ENCODE measurements at regions not wholly inside any gene's neighbourhood (a gene's known extent, or its start where the extent isn't known, plus 50 kb on each side); places are given as distances from the start of the nearest gene placed in this dataset.

DNA sequence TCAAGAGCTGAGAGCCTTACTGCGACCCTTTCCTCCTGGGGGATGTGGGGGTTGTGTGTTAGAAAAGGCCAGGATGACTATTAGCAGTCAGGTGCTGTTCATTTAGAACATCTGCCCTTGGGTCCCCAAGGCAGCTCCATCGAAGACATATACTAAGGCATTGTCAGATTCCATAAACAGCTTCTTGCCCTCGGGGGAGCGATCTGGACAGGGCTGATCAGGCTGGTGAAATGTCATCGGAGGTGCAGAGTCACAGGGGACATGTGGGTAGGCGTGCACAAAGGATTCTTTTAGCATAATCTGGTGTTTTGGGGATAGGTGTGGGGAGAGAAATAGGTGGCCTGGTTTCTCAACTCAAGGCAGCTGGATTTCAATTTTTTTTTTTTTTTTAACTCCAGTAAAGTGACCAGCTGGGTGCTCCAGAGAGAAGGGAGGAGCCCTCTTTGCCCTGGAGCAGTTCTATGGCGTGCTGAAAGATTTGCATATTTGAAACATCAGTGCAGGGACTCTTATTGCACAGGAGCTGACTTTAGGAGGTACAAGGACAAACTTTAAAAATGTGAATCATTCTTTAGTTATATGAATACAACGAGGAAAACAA lies 160.1 kb downstream of the SUDS3 start:
- H4K20me1 ChIP-seq (ENCODE audit: insufficient read depth, low read length), result no peaks in the 10 kb centered on the region
- ChIA-PET CTCF (ENCODE audit: low intra/inter-chr PET ratio, low total read pairs) (no interaction called here), POLR2A (no interaction called here)
- H3K9ac ChIP-seq (ENCODE audit: insufficient read depth, low read depth, low read length), result no peak overlapping the region
- no peak for TF ChIP-seq FOXC1 (CRISPR knock-in tag; IDR thresholded peaks at IDR 0.05; ENCODE audit: borderline replicate concordance)
- TF ChIP-seq ZSCAN20 (CRISPR knock-in tag; IDR thresholded peaks at IDR 0.05; ENCODE audit: borderline replicate concordance), result no peak
- TF ChIP-seq IKZF4 (CRISPR knock-in tag; IDR thresholded peaks at IDR 0.05; ENCODE audit: borderline replicate concordance, low read depth, not compliant biosample characterization), result no peak
- no peak for TF ChIP-seq PCBP1 (IDR thresholded peaks at IDR 0.05; ENCODE audit: borderline replicate concordance, low read depth, low read length)
- no peak for TF ChIP-seq KMT2A (CRISPR knock-in tag; IDR thresholded peaks at IDR 0.05)
- no peak for TF ChIP-seq CREB1 (IDR thresholded peaks at IDR 0.05)
- TF ChIP-seq CREB1 (CRISPR knock-in tag; IDR thresholded peaks at IDR 0.05), result no peak
- no peak for TF ChIP-seq ZNF761 (CRISPR knock-in tag; conservative IDR thresholded peaks at IDR 0.05)
- TF ChIP-seq, protein P1, sequence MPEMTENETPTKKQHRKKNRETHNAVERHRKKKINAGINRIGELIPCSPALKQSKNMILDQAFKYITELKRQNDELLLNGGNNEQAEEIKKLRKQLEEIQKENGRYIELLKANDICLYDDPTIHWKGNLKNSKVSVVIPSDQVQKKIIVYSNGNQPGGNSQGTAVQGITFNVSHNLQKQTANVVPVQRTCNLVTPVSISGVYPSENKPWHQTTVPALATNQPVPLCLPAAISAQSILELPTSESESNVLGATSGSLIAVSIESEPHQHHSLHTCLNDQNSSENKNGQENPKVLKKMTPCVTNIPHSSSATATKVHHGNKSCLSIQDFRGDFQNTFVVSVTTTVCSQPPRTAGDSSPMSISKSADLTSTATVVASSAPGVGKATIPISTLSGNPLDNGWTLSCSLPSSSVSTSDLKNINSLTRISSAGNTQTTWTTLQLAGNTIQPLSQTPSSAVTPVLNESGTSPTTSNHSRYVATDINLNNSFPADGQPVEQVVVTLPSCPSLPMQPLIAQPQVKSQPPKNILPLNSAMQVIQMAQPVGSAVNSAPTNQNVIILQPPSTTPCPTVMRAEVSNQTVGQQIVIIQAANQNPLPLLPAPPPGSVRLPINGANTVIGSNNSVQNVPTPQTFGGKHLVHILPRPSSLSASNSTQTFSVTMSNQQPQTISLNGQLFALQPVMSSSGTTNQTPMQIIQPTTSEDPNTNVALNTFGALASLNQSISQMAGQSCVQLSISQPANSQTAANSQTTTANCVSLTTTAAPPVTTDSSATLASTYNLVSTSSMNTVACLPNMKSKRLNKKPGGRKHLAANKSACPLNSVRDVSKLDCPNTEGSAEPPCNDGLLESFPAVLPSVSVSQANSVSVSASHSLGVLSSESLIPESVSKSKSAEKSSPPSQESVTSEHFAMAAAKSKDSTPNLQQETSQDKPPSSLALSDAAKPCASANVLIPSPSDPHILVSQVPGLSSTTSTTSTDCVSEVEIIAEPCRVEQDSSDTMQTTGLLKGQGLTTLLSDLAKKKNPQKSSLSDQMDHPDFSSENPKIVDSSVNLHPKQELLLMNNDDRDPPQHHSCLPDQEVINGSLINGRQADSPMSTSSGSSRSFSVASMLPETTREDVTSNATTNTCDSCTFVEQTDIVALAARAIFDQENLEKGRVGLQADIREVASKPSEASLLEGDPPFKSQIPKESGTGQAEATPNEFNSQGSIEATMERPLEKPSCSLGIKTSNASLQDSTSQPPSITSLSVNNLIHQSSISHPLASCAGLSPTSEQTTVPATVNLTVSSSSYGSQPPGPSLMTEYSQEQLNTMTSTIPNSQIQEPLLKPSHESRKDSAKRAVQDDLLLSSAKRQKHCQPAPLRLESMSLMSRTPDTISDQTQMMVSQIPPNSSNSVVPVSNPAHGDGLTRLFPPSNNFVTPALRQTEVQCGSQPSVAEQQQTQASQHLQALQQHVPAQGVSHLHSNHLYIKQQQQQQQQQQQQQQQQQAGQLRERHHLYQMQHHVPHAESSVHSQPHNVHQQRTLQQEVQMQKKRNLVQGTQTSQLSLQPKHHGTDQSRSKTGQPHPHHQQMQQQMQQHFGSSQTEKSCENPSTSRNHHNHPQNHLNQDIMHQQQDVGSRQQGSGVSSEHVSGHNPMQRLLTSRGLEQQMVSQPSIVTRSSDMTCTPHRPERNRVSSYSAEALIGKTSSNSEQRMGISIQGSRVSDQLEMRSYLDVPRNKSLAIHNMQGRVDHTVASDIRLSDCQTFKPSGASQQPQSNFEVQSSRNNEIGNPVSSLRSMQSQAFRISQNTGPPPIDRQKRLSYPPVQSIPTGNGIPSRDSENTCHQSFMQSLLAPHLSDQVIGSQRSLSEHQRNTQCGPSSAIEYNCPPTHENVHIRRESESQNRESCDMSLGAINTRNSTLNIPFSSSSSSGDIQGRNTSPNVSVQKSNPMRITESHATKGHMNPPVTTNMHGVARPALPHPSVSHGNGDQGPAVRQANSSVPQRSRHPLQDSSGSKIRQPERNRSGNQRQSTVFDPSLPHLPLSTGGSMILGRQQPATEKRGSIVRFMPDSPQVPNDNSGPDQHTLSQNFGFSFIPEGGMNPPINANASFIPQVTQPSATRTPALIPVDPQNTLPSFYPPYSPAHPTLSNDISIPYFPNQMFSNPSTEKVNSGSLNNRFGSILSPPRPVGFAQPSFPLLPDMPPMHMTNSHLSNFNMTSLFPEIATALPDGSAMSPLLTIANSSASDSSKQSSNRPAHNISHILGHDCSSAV (CRISPR knock-in tag; IDR thresholded peaks at IDR 0.05; ENCODE audit: borderline replicate concordance), result no peak
- H3K4me2 ChIP-seq (ENCODE audit: low read depth, low read length), result no peak overlapping the region
- H3K36me3 ChIP-seq (replicated peaks in 1 of 2; ENCODE audit: control insufficient read depth in 1 of 2, insufficient read depth in 2 of 2, low read length in 2 of 2), result no peaks in the 10 kb centered on the region
- no peaks in the 10 kb centered on the region for H3K27me3 ChIP-seq (ENCODE audit: control insufficient read depth in 1 of 2, insufficient read depth in 2 of 2, low read length in 2 of 2)
- DNase-seq (ENCODE audit: low spot score) (no peak), FAIRE-seq (no peak), ATAC-seq (no peak)
- H3K27ac ChIP-seq (ENCODE audit: extremely low read length, insufficient read depth, low read length), result no peak overlapping the region
- in situ Hi-C loops (cut with HindIII; ENCODE audit: extremely low pct_ligation_motif_present, low pct_unique_long_range_greater_than_20kb) (no loop called here), intact Hi-C loops (cut with micrococcal nuclease; ENCODE audit: unreplicated experiment) (no loop called here)
- no peaks in the 10 kb centered on the region for H3K9me3 ChIP-seq (ENCODE audit: low read length)
- no peak overlapping the region for H2AFZ ChIP-seq (ENCODE audit: low read length)
- no peaks in the 10 kb centered on the region for H3K79me2 ChIP-seq (ENCODE audit: insufficient read depth, low read length)
- WGBS (ENCODE audit: low lambda C conversion rate), result 21% methylated on average over 8 of the region's 8 CpGs
- no peak overlapping the region for H3K4me3 ChIP-seq (replicated peaks in 1 of 3; ENCODE audit: insufficient read depth in 1 of 3, low read depth in 2 of 3, low read length in 3 of 3)
- no peaks in the 10 kb centered on the region for H3K4me1 ChIP-seq (ENCODE audit: insufficient read depth, low read length)
- BruUV-seq (replicated peaks), result no TSS peak
